Upper lobe of left lung (tissue), 6 donors: ENCODE measurements at regions not wholly inside any gene's neighbourhood (a gene's known extent, or its start where the extent isn't known, plus 50 kb on each side); places are given as distances from the start of the nearest gene placed in this dataset.

Experiments
- ATAC-seq, 2 donors: fragments of 200-7000 bp; cut with Tn5 transposase; one replicate each; pipeline ENCODE4 v1.9.1; 2022; ENCODE audit warnings: mild to moderate bottlenecking in 2 of 2, moderate library complexity in 2 of 2; ENCODE audit not compliant: low FRiP score in 2 of 2
- DNase-seq, 2 donors: peaks; one replicate each; pipeline ENCODE4 v3.0.0-alpha.2; 2019 to 2020
- H3K27ac ChIP-seq, 4 donors: fragments of 200-600 bp; sonication (generic); one replicate each; pipeline ENCODE4 v1.5.1; 2016 to 2019
- H3K27me3 ChIP-seq, 4 donors: fragments of 200-600 bp; sonication (generic); one replicate each; pipeline ENCODE4 v1.5.1; 2017 to 2019
- H3K36me3 ChIP-seq, 4 donors: fragments of 200-600 bp; sonication (generic); one replicate each; pipeline ENCODE4 v1.5.1; 2016 to 2019
- H3K4me1 ChIP-seq, 4 donors: fragments of 200-600 bp; sonication (generic); one replicate each; pipeline ENCODE4 v1.5.1; 2018 to 2019
- H3K4me3 ChIP-seq, 4 donors: fragments of 200-600 bp; sonication (generic); one replicate each; pipeline ENCODE4 v1.5.1; 2017 to 2019; ENCODE audit warnings: mild to moderate bottlenecking in 2 of 4, moderate library complexity in 1 of 4
- H3K9me3 ChIP-seq, 4 donors: fragments of 200-600 bp; sonication (generic); one replicate each; pipeline ENCODE4 v1.5.1; 2018 to 2019
- CTCF ChIP-seq, 6 experiments: fragments of 450-650 bp in 4 of 6; fragments of 200-600 bp in 2 of 6; sonication (generic) in 2 of 6; IDR thresholded peaks; one replicate each; pipeline ENCODE4 v1.5.1; 2016 to 2019; ENCODE audit warnings: antibody characterized with exemption in 6 of 6
- EP300 ChIP-seq, 4 donors: sonication (generic); formaldehyde crosslinking; IDR thresholded peaks; one replicate each; pipeline ENCODE4 v1.5.1; 2017; ENCODE audit warnings: antibody characterized with exemption in 4 of 4, control low read depth in 2 of 4
- POLR2A ChIP-seq, 4 donors: fragments of 450-650 bp; IDR thresholded peaks; one replicate each; pipeline ENCODE4 v1.5.1; 2016 to 2017; ENCODE audit warnings: antibody characterized with exemption in 4 of 4, mild to moderate bottlenecking in 2 of 4
- POLR2AphosphoS5 ChIP-seq, 2 donors: sonication (generic); formaldehyde crosslinking; IDR thresholded peaks; one replicate each; pipeline ENCODE4 v1.5.1; 2017; ENCODE audit warnings: antibody characterized with exemption in 2 of 2
- WGBS, 2 donors: methylation state at CpG; one replicate each; pipeline ENCODE4 v1.1.5; 2017 to 2018; 5-methylcytosine and 5-hydroxymethylcytosine counted together
- donor health status: DM: no; HTN: no; CAD: no; lungs with moderate emphysema.
- donor health status: DM: no; HTN: yes; CAD: no; lungs with severe emphysema.

- no peak for ATAC-seq
- 72 to 78% methylated on average over 4 of the region's 4 CpGs for WGBS, 2 donors
- H3K4me3 ChIP-seq: no peak overlapping the region
Measured at GRCh38 chr2:21258082-21258481, 134.3 kb downstream of the TDRD15 start.

GRCh38 chr2:21260311-21260710 is 136.5 kb downstream of the TDRD15 start:
- TF ChIP-seq CTCF (IDR thresholded peaks at IDR 0.05) (no peak), EP300 (IDR thresholded peaks at IDR 0.05) (no peak), POLR2AphosphoS5 (IDR thresholded peaks at IDR 0.05) (no peak), POLR2A (IDR thresholded peaks at IDR 0.05) (no peak)
- H3K4me1 ChIP-seq: no peaks in the 10 kb centered on the region
- no peak overlapping the region for H3K4me3 ChIP-seq
- DNase-seq (no peak), ATAC-seq (no peak)
- H3K36me3 ChIP-seq: no peaks in the 10 kb centered on the region
- H3K27ac ChIP-seq: no peak overlapping the region
- WGBS, 2 donors: 88 to 92% methylated on average over 3 of the region's 3 CpGs
- no peaks in the 10 kb centered on the region for H3K9me3 ChIP-seq
- no peaks in the 10 kb centered on the region for H3K27me3 ChIP-seq

More at GRCh38 chr2:21258082-21258481, 134.3 kb downstream of the TDRD15 start:
- H3K4me1 ChIP-seq: no peaks in the 10 kb centered on the region
- no peak for DNase-seq
- no peaks in the 10 kb centered on the region for H3K36me3 ChIP-seq
- no peaks in the 10 kb centered on the region for H3K9me3 ChIP-seq
- no peak for TF ChIP-seq POLR2A (IDR thresholded peaks at IDR 0.05)
- no peak for TF ChIP-seq POLR2AphosphoS5 (IDR thresholded peaks at IDR 0.05)
- no peak for TF ChIP-seq CTCF (IDR thresholded peaks at IDR 0.05)
- no peak for TF ChIP-seq EP300 (IDR thresholded peaks at IDR 0.05)
- no peaks in the 10 kb centered on the region for H3K27me3 ChIP-seq
- H3K27ac ChIP-seq: no peak overlapping the region

- no peak overlapping the region for H3K4me3 ChIP-seq
- no peaks in the 10 kb centered on the region for H3K36me3 ChIP-seq
- no peaks in the 10 kb centered on the region for H3K9me3 ChIP-seq
- no peaks in the 10 kb centered on the region for H3K4me1 ChIP-seq
- no peak for DNase-seq
- no peak for ATAC-seq
- TF ChIP-seq POLR2A (IDR thresholded peaks at IDR 0.05): no peak
- TF ChIP-seq CTCF (IDR thresholded peaks at IDR 0.05): no peak
- no peak for TF ChIP-seq POLR2AphosphoS5 (IDR thresholded peaks at IDR 0.05)
- TF ChIP-seq EP300 (IDR thresholded peaks at IDR 0.05): no peak
- no peak overlapping the region for H3K27ac ChIP-seq
- H3K27me3 ChIP-seq: no peaks in the 10 kb centered on the region
- 66 to 71% methylated on average over 6 of the region's 6 CpGs for whole genome bisulfite sequencing, 2 donors
Measured at GRCh38 chr2:21261591-21261990, 137.8 kb downstream of the TDRD15 start.

GRCh38 chr2:21262426-21262940 is 138.7 kb downstream of the TDRD15 start:
- no peak for TF ChIP-seq POLR2A (IDR thresholded peaks at IDR 0.05)
- no peak for TF ChIP-seq EP300 (IDR thresholded peaks at IDR 0.05)
- TF ChIP-seq CTCF (IDR thresholded peaks at IDR 0.05): no peak
- TF ChIP-seq POLR2AphosphoS5 (IDR thresholded peaks at IDR 0.05): no peak
- WGBS, 2 donors: 79 to 81% methylated on average over 2 of the region's 2 CpGs

GRCh38 chr2:21263622-21264021 is 139.9 kb downstream of the TDRD15 start:
- DNase-seq (no peak), ATAC-seq (no peak)
- no peaks in the 10 kb centered on the region for H3K4me1 ChIP-seq
- WGBS, 2 donors: 85 to 92% methylated on average over 3 of the region's 3 CpGs
- no peak overlapping the region for H3K4me3 ChIP-seq
- H3K36me3 ChIP-seq: no peaks in the 10 kb centered on the region
- H3K9me3 ChIP-seq: no peaks in the 10 kb centered on the region
- TF ChIP-seq EP300 (IDR thresholded peaks at IDR 0.05): no peak
- TF ChIP-seq POLR2A (IDR thresholded peaks at IDR 0.05): no peak
- TF ChIP-seq CTCF (IDR thresholded peaks at IDR 0.05): no peak
- TF ChIP-seq POLR2AphosphoS5 (IDR thresholded peaks at IDR 0.05): no peak
- no peak overlapping the region for H3K27ac ChIP-seq
- H3K27me3 ChIP-seq: no peaks in the 10 kb centered on the region

More at GRCh38 chr2:21262426-21262940, 138.7 kb downstream of the TDRD15 start:
- ATAC-seq: no peak
- Histone ChIP-seq H3K4me1 (no peaks in the 10 kb centered on the region), H3K36me3 (no peaks in the 10 kb centered on the region), H3K27ac (no peak overlapping the region), H3K27me3 (no peaks in the 10 kb centered on the region), H3K4me3 (no peak overlapping the region), H3K9me3 (no peaks in the 10 kb centered on the region)
- DNase-seq: no peak
